T47D (cell line): ENCODE measurements at regions not wholly inside any gene's neighbourhood (a gene's known extent, or its start where the extent isn't known, plus 50 kb on each side); places are given as distances from the start of the nearest gene placed in this dataset.
"Not testable (repeated sequence)": the region's sequence is repeated elsewhere in the genome, so short reads cannot be mapped to it uniquely, and the experiment has no call there.

Experiments used
- DNase-seq, 2 experiments: peaks; one replicate each; pipeline versions ENCODE4 v3.0.0 to v3.0.0-alpha.2; 2011 to 2012; ENCODE audit warnings: low read depth in 1 of 2, low spot score in 1 of 2
- JUND ChIP-seq: IDR thresholded peaks from 2 replicates; pipeline ENCODE4 v1.6.1; 2012; ENCODE audit warnings: low read depth
- in situ Hi-C: cut with HindIII; loops from 2 replicates; pipeline ENCODE4 v1.10.0; 2016; ENCODE audit warnings: low sequenced_read_pairs, low pct_unique_long_range_greater_than_20kb

GRCh38 chr6:80625405-80625804 is 518.9 kb downstream of the BCKDHB start:
- DNase-seq, result no peak
- in situ Hi-C loops, result no loop called here
- TF ChIP-seq JUND, result no peak

GRCh38 chr6:80623066-80623815 is 516.8 kb downstream of the BCKDHB start:
- in situ Hi-C loops, result no loop called here
- no peak for DNase-seq
- TF ChIP-seq JUND, result no peak

- TF ChIP-seq JUND, result no peak
- peak in 1 of 2 experiments; percentile 33 for DNase-seq
- in situ Hi-C loops, result no loop called here
Measured at GRCh38 chr6:80622641-80623040, 516.2 kb downstream of the BCKDHB start.

- no peak for DNase-seq
- TF ChIP-seq JUND, result no peak
- in situ Hi-C loops, result no loop called here
Measured at GRCh38 chr6:80618953-80619352, 512.5 kb downstream of the BCKDHB start.

GRCh38 chr6:80610846-80611245 is 504.4 kb downstream of the BCKDHB start:
- DNase-seq, result no peak
- TF ChIP-seq JUND, result no peak
- in situ Hi-C loops, result no loop called here

- DNase-seq, result no peak
- in situ Hi-C loops, result no loop called here
- no peak for TF ChIP-seq JUND
Measured at GRCh38 chr6:80608881-80609280, 502.4 kb downstream of the BCKDHB start.

- in situ Hi-C loops, result no loop called here
- no peak for TF ChIP-seq JUND
Measured at GRCh38 chr6:80607811-80608391, 501.4 kb downstream of the BCKDHB start.

GRCh38 chr6:80605165-80605989 is 498.9 kb downstream of the BCKDHB start:
- peak; percentile 3 to 47 for DNase-seq
- no peak for TF ChIP-seq JUND
- in situ Hi-C loops, result no loop called here

More at GRCh38 chr6:80607811-80608391, 501.4 kb downstream of the BCKDHB start:
- DNase-seq, result no peak

- no peak for DNase-seq
- in situ Hi-C loops, result no loop called here
- TF ChIP-seq JUND, result no peak
Measured at GRCh38 chr6:80603679-80604078, 497.2 kb downstream of the BCKDHB start.

GRCh38 chr6:80594461-80594860 is 488.0 kb downstream of the BCKDHB start:
- no peak for DNase-seq
- in situ Hi-C loops, result no loop called here
- no peak for TF ChIP-seq JUND

- in situ Hi-C loops, result no loop called here
- DNase-seq, result no peak
- TF ChIP-seq JUND, result no peak
Measured at GRCh38 chr6:80592436-80592835, 486.0 kb downstream of the BCKDHB start.

- no peak for TF ChIP-seq JUND
- in situ Hi-C loops, result no loop called here
- no peak for DNase-seq
Measured at GRCh38 chr6:80586242-80586641, 479.8 kb downstream of the BCKDHB start.

GRCh38 chr6:80579391-80580023 is 473.0 kb downstream of the BCKDHB start:
- TF ChIP-seq JUND, result no peak
- in situ Hi-C loops, result no loop called here
- DNase-seq, result no peak

- DNase-seq, in situ Hi-C loops: not testable (repeated sequence)
Measured at GRCh38 chr6:80573320-80573719, 466.8 kb downstream of the BCKDHB start.
